ENCODE measurements at regions not wholly inside any gene's neighbourhood (a gene's known extent, or its start where the extent isn't known, plus 50 kb on each side); places are given as distances from the start of the nearest gene placed in this dataset.

GRCh38 chr7:46738796-46739195 is 817.7 kb upstream of the IGFBP3 start (continued):
- TF ChIP-seq ATF3 (CRISPR knock-in tag; conservative IDR thresholded peaks at IDR 0.05): no peak
- no peak for TF ChIP-seq ZNF232 (CRISPR knock-in tag; IDR thresholded peaks at IDR 0.05)
- TF ChIP-seq SMAD3 (CRISPR knock-in tag; IDR thresholded peaks at IDR 0.05; ENCODE audit: borderline replicate concordance): no peak
- no peak for TF ChIP-seq E2F1 (CRISPR knock-in tag; IDR thresholded peaks at IDR 0.05)

- CTCF ChIA-PET: no interaction called here
- H3K36me3 Mint-ChIP-seq: peaks cover 4% of the 10 kb centered on the region
- POLR2A ChIA-PET: no interaction called here
- no peaks in the 10 kb centered on the region for H3K27me3 Mint-ChIP-seq (ENCODE audit: low read depth)
- TF ChIP-seq MYBL2 (CRISPR knock-in tag; IDR thresholded peaks at IDR 0.05) (no peak), GABPB1 (CRISPR knock-in tag; IDR thresholded peaks at IDR 0.05) (no peak), AR (CRISPR knock-in tag; IDR thresholded peaks at IDR 0.05) (no peak), E2F4 (CRISPR knock-in tag; IDR thresholded peaks at IDR 0.05; ENCODE audit: borderline replicate concordance, low read depth) (no peak), CREM (CRISPR knock-in tag; IDR thresholded peaks at IDR 0.05) (no peak), MXD4 (CRISPR knock-in tag; IDR thresholded peaks at IDR 0.05; ENCODE audit: borderline replicate concordance) (no peak), ZNF121 (CRISPR knock-in tag; IDR thresholded peaks at IDR 0.05) (no peak), CREB1 (CRISPR knock-in tag; IDR thresholded peaks at IDR 0.05) (no peak), ZNF425 (CRISPR knock-in tag; conservative IDR thresholded peaks at IDR 0.05) (no peak), ZMAT4 (CRISPR knock-in tag; IDR thresholded peaks at IDR 0.05) (no peak), E2F1 (CRISPR knock-in tag; IDR thresholded peaks at IDR 0.05) (no peak), SMAD4 (CRISPR knock-in tag; IDR thresholded peaks at IDR 0.05) (no peak), GRHL2 (CRISPR knock-in tag; IDR thresholded peaks at IDR 0.05; ENCODE audit: insufficient replicate concordance, severe bottlenecking) (no peak), SMAD3 (CRISPR knock-in tag; IDR thresholded peaks at IDR 0.05; ENCODE audit: borderline replicate concordance) (no peak)
- TF ChIP-seq, protein P1, sequence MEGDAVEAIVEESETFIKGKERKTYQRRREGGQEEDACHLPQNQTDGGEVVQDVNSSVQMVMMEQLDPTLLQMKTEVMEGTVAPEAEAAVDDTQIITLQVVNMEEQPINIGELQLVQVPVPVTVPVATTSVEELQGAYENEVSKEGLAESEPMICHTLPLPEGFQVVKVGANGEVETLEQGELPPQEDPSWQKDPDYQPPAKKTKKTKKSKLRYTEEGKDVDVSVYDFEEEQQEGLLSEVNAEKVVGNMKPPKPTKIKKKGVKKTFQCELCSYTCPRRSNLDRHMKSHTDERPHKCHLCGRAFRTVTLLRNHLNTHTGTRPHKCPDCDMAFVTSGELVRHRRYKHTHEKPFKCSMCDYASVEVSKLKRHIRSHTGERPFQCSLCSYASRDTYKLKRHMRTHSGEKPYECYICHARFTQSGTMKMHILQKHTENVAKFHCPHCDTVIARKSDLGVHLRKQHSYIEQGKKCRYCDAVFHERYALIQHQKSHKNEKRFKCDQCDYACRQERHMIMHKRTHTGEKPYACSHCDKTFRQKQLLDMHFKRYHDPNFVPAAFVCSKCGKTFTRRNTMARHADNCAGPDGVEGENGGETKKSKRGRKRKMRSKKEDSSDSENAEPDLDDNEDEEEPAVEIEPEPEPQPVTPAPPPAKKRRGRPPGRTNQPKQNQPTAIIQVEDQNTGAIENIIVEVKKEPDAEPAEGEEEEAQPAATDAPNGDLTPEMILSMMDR (IDR thresholded peaks at IDR 0.05): no peak
- TF ChIP-seq, protein P2, sequence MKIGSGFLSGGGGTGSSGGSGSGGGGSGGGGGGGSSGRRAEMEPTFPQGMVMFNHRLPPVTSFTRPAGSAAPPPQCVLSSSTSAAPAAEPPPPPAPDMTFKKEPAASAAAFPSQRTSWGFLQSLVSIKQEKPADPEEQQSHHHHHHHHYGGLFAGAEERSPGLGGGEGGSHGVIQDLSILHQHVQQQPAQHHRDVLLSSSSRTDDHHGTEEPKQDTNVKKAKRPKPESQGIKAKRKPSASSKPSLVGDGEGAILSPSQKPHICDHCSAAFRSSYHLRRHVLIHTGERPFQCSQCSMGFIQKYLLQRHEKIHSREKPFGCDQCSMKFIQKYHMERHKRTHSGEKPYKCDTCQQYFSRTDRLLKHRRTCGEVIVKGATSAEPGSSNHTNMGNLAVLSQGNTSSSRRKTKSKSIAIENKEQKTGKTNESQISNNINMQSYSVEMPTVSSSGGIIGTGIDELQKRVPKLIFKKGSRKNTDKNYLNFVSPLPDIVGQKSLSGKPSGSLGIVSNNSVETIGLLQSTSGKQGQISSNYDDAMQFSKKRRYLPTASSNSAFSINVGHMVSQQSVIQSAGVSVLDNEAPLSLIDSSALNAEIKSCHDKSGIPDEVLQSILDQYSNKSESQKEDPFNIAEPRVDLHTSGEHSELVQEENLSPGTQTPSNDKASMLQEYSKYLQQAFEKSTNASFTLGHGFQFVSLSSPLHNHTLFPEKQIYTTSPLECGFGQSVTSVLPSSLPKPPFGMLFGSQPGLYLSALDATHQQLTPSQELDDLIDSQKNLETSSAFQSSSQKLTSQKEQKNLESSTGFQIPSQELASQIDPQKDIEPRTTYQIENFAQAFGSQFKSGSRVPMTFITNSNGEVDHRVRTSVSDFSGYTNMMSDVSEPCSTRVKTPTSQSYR (CRISPR knock-in tag; IDR thresholded peaks at IDR 0.05): no peak
- TF ChIP-seq, protein P3, sequence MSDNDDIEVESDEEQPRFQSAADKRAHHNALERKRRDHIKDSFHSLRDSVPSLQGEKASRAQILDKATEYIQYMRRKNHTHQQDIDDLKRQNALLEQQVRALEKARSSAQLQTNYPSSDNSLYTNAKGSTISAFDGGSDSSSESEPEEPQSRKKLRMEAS (CRISPR knock-in tag; IDR thresholded peaks at IDR 0.05): no peak
- H3K27ac Mint-ChIP-seq: no peak overlapping the region
- H3K4me1 Mint-ChIP-seq: peaks cover 24% of the 10 kb centered on the region
- H3K4me3 Mint-ChIP-seq: no peak overlapping the region
- H3K9me3 Mint-ChIP-seq: peaks cover 11% of the 10 kb centered on the region
- DNase-seq (ENCODE audit: low spot score): no peak
- no peak for ATAC-seq
Observed at GRCh38 chr7:46738165-46738564, 817.1 kb upstream of the IGFBP3 start.
